ENCODE measurements at regions not wholly inside any gene's neighbourhood (a gene's known extent, or its start where the extent isn't known, plus 50 kb on each side); places are given as distances from the start of the nearest gene placed in this dataset.

DNA sequence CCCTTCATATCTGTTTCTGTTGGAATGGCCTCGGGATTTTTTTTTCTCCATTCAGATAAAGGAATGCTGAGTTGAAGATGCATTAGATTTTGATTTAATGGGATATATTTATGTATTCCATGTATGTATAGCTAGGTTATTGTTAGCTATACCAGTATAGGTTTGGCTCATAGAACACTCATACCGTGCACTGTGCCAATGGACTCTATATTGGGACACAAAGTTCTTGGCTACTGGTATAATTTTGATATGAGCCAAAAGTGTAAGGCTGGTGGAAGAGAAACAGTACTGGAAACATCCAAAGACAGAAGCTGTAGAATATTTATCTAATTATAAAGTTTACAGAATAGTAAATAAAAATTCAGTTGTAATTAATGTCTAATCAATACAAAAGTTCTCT lies 1912.1 kb downstream of the STIM2 start:
- no peak for FAIRE-seq
- Histone ChIP-seq H3K27me3 (ENCODE audit: control insufficient read depth, insufficient read depth, low read length) (no peaks in the 10 kb centered on the region), H3K9ac (ENCODE audit: low read length in 3 of 3) (no peak overlapping the region)

DNA sequence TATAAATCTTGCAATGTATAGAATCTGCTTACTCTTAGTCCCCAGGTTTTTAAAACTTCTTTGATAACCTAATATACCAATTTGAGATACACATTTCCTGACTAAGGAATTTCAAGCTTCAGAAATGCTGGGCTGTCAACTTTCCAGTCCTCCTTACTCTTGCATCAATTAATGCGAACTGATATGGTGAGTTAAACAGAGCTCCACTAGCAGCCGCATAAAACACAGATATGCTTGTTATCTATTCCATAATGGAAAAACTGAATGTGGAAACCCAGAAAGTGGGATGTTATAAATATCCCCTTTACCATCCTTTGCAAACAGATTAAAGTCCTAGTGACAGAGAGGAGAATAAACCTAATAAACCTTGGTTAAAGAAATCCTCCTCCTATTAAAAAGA lies 1913.7 kb downstream of the STIM2 start:
- Histone ChIP-seq H3K36me3 (ENCODE audit: control insufficient read depth in 2 of 3, insufficient read depth in 3 of 3, low read length in 3 of 3) (no peaks in the 10 kb centered on the region), H3K27me3 (ENCODE audit: control insufficient read depth, insufficient read depth, low read length) (no peaks in the 10 kb centered on the region), H3K9ac (ENCODE audit: low read length in 3 of 3) (no peak overlapping the region), H3K4me1 (ENCODE audit: control insufficient read depth in 2 of 3, insufficient read depth in 2 of 3, low read depth in 1 of 3, low read length in 3 of 3) (no peaks in the 10 kb centered on the region), H3K9me3 (ENCODE audit: control insufficient read depth in 2 of 3, insufficient read depth in 1 of 3, low read length in 3 of 3) (no peaks in the 10 kb centered on the region), H3K4me3 (ENCODE audit: low read length in 3 of 3) (no peak overlapping the region), H3K27ac (ENCODE audit: low read depth in 2 of 2, low read length in 2 of 2) (no peak overlapping the region)
- DNase-seq (no peak), FAIRE-seq (no peak)
- TF ChIP-seq, protein P1, sequence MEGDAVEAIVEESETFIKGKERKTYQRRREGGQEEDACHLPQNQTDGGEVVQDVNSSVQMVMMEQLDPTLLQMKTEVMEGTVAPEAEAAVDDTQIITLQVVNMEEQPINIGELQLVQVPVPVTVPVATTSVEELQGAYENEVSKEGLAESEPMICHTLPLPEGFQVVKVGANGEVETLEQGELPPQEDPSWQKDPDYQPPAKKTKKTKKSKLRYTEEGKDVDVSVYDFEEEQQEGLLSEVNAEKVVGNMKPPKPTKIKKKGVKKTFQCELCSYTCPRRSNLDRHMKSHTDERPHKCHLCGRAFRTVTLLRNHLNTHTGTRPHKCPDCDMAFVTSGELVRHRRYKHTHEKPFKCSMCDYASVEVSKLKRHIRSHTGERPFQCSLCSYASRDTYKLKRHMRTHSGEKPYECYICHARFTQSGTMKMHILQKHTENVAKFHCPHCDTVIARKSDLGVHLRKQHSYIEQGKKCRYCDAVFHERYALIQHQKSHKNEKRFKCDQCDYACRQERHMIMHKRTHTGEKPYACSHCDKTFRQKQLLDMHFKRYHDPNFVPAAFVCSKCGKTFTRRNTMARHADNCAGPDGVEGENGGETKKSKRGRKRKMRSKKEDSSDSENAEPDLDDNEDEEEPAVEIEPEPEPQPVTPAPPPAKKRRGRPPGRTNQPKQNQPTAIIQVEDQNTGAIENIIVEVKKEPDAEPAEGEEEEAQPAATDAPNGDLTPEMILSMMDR (IDR thresholded peaks at IDR 0.05; ENCODE audit: borderline replicate concordance, extremely low read depth, insufficient read depth) = no peak
- intact Hi-C loops (cut with DNase I) = no loop called here

More for the DNA sequence above, 1912.1 kb downstream of the STIM2 start:
- Histone ChIP-seq H3K4me3 (ENCODE audit: low read length in 3 of 3) (no peak overlapping the region), H3K27ac (ENCODE audit: low read depth in 2 of 2, low read length in 2 of 2) (no peak overlapping the region), H3K9me3 (ENCODE audit: control insufficient read depth in 2 of 3, insufficient read depth in 1 of 3, low read length in 3 of 3) (no peaks in the 10 kb centered on the region), H3K4me1 (ENCODE audit: control insufficient read depth in 2 of 3, insufficient read depth in 2 of 3, low read depth in 1 of 3, low read length in 3 of 3) (no peaks in the 10 kb centered on the region), H3K36me3 (ENCODE audit: control insufficient read depth in 2 of 3, insufficient read depth in 3 of 3, low read length in 3 of 3) (no peaks in the 10 kb centered on the region)
- intact Hi-C loops (cut with DNase I) = no loop called here
- DNase-seq = no peak
- TF ChIP-seq, protein P1 (IDR thresholded peaks at IDR 0.05; ENCODE audit: borderline replicate concordance, extremely low read depth, insufficient read depth) = no peak

GRCh38 chr4:28776004-28776403 lies 1915.4 kb downstream of the STIM2 start:
- DNase-seq (no peak), FAIRE-seq (no peak)
- intact Hi-C loops (cut with DNase I) = no loop called here

More at GRCh38 chr4:28776004-28776403, 1915.4 kb downstream of the STIM2 start:
- no peaks in the 10 kb centered on the region for H3K36me3 ChIP-seq (ENCODE audit: control insufficient read depth in 2 of 3, insufficient read depth in 3 of 3, low read length in 3 of 3)
- TF ChIP-seq, protein P1 (IDR thresholded peaks at IDR 0.05; ENCODE audit: borderline replicate concordance, extremely low read depth, insufficient read depth) = no peak
- H3K27me3 ChIP-seq (ENCODE audit: control insufficient read depth, insufficient read depth, low read length) = no peaks in the 10 kb centered on the region
- no peak overlapping the region for H3K4me3 ChIP-seq (ENCODE audit: low read length in 3 of 3)
- no peak overlapping the region for H3K27ac ChIP-seq (ENCODE audit: low read depth in 2 of 2, low read length in 2 of 2)
- H3K4me1 ChIP-seq (ENCODE audit: control insufficient read depth in 2 of 3, insufficient read depth in 2 of 3, low read depth in 1 of 3, low read length in 3 of 3) = no peaks in the 10 kb centered on the region
- no peaks in the 10 kb centered on the region for H3K9me3 ChIP-seq (ENCODE audit: control insufficient read depth in 2 of 3, insufficient read depth in 1 of 3, low read length in 3 of 3)
- no peak overlapping the region for H3K9ac ChIP-seq (ENCODE audit: low read length in 3 of 3)
